B cell (primary cell): ENCODE measurements at regions not wholly inside any gene's neighbourhood (a gene's known extent, or its start where the extent isn't known, plus 50 kb on each side); places are given as distances from the start of the nearest gene placed in this dataset.

Source experiments
- ATAC-seq: fragments of 200-7000 bp; cut with Tn5 transposase; one replicate; pipeline ENCODE4 v1.10.0; 2021; ENCODE audit warnings: low read depth, mild to moderate bottlenecking, moderate number of reproducible peaks, moderate library complexity
- CTCF ChIA-PET: fragments of 350-600 bp; sonication (Branson Sonifier 250); formaldehyde crosslinking; loops from one replicate; lab custom pipeline; 2021; ENCODE audit warnings: antibody characterized with exemption, inconsistent platforms; lab: Charles Lee
- POLR2A ChIA-PET: fragments of 350-600 bp; sonication (Branson Sonifier 250); formaldehyde crosslinking; loops from one replicate; lab custom pipeline; 2021; ENCODE audit warnings: antibody characterized with exemption; lab: Charles Lee
- DNase-seq: peaks from one replicate; pipeline ENCODE4 v3.0.0; 2013
- H2AFZ ChIP-seq: 2 replicates; pipeline ENCODE4 v1.6.1; 2012; ENCODE audit warnings: mild to moderate bottlenecking, low read depth, low read length; ENCODE audit not compliant: insufficient read depth, poor library complexity, severe bottlenecking
- H3K27ac ChIP-seq, 2 donors: 1 replicate in 1 of 2; 2 replicates in 1 of 2; pipeline ENCODE4 v1.5.1; 2012 to 2013; ENCODE audit warnings: low read length in 2 of 2, mild to moderate bottlenecking in 2 of 2, moderate library complexity in 1 of 2
- H3K27me3 ChIP-seq, 4 experiments: fragments of 200-600 bp in 1 of 4; sonication (generic) in 1 of 4; replicated peaks in 1 of 4; 1 replicate in 2 of 4; 2 replicates in 2 of 4; pipeline versions ENCODE4 v1.6.1 to v1.7.0; 2013 to 2016; ENCODE audit warnings: low read length in 3 of 4, mild to moderate bottlenecking in 2 of 4, mixed read lengths in 1 of 4, moderate library complexity in 1 of 4; ENCODE audit not compliant: insufficient read depth in 4 of 4, control insufficient read depth in 3 of 4; ENCODE audit errors: control extremely low read depth in 1 of 4
- H3K36me3 ChIP-seq, 2 experiments: replicated peaks in 1 of 2; 1 replicate in 1 of 2; 2 replicates in 1 of 2; pipeline versions ENCODE4 v1.6.1 to v1.7.1; 2013; ENCODE audit warnings: low read length in 1 of 2; ENCODE audit not compliant: insufficient read depth in 2 of 2, control insufficient read depth in 1 of 2; ENCODE audit errors: control extremely low read depth in 1 of 2, extremely low read depth in 1 of 2
- H3K4me1 ChIP-seq, 2 donors: fragments of 200-600 bp in 1 of 2; sonication (generic) in 1 of 2; 1 replicate in 1 of 2; 2 replicates in 1 of 2; pipeline versions ENCODE4 v1.5.1 to v1.6.1; 2013 to 2017; ENCODE audit warnings: low read length in 2 of 2; ENCODE audit not compliant: control insufficient read depth in 2 of 2, insufficient read depth in 2 of 2
- H3K4me2 ChIP-seq: replicated peaks from 2 replicates; pipeline ENCODE3; 2012; ENCODE audit warnings: mild to moderate bottlenecking, low read depth, low read length; ENCODE audit not compliant: poor library complexity, severe bottlenecking
- H3K4me3 ChIP-seq, 5 experiments: fragments of 200-600 bp in 1 of 5; sonication (generic) in 1 of 5; 1 replicate in 3 of 5; 2 replicates in 2 of 5; pipeline versions ENCODE4 v1.5.1 to v1.7.0; 2011 to 2016; ENCODE audit warnings: low read length in 4 of 5, mild to moderate bottlenecking in 4 of 5, low read depth in 2 of 5, control low read depth in 1 of 5, moderate library complexity in 1 of 5; ENCODE audit not compliant: insufficient read depth in 1 of 5; ENCODE audit errors: control extremely low read depth in 1 of 5, extremely low read depth in 1 of 5
- H3K79me2 ChIP-seq: fragments of 200-600 bp; sonication (generic); one replicate; pipeline ENCODE4 v1.6.0; 2016; ENCODE audit warnings: low read length; ENCODE audit not compliant: control insufficient read depth, insufficient read depth
- H3K9ac ChIP-seq: fragments of 200-600 bp; sonication (generic); 2 replicates; pipeline ENCODE4 v1.6.1; 2017; ENCODE audit warnings: mild to moderate bottlenecking, low read length, moderate library complexity
- H3K9me3 ChIP-seq, 3 donors: one replicate each; pipeline versions ENCODE4 v1.6.1 to v1.7.1; 2013; ENCODE audit warnings: low read length in 2 of 3; ENCODE audit not compliant: control insufficient read depth in 2 of 3, insufficient read depth in 1 of 3; ENCODE audit errors: control extremely low read depth in 1 of 3
- H4K20me1 ChIP-seq: 2 replicates; pipeline ENCODE4 v1.6.0; 2012; ENCODE audit warnings: mild to moderate bottlenecking, low read length; ENCODE audit not compliant: insufficient read depth, control insufficient read depth, poor library complexity, severe bottlenecking
- H3K27ac Mint-ChIP-seq: one replicate; pipeline ENCODE4 v1.8.0; 2021; ENCODE audit warnings: mixed read lengths
- H3K27me3 Mint-ChIP-seq: one replicate; pipeline ENCODE4 v1.8.0; 2021; ENCODE audit warnings: mixed read lengths
- H3K4me1 Mint-ChIP-seq: one replicate; pipeline ENCODE4 v1.8.0; 2021; ENCODE audit warnings: mixed read lengths
- H3K4me3 Mint-ChIP-seq: one replicate; pipeline ENCODE4 v1.8.0; 2021; ENCODE audit warnings: mixed read lengths
- H3K9me3 Mint-ChIP-seq: one replicate; pipeline ENCODE4 v1.8.0; 2022; ENCODE audit warnings: mixed read lengths; ENCODE audit not compliant: insufficient read depth
- CTCF ChIP-seq: fragments of 200-600 bp; IDR thresholded peaks from one replicate; pipeline ENCODE4 v1.8.0; 2022; ENCODE audit warnings: antibody characterized with exemption, mild to moderate bottlenecking
- EZH2 ChIP-seq: IDR thresholded peaks from 2 replicates; pipeline ENCODE4 v1.6.1; 2012; ENCODE audit warnings: borderline replicate concordance, low read depth, mild to moderate bottlenecking, moderate library complexity, low read length; ENCODE audit not compliant: insufficient read depth, poor library complexity, severe bottlenecking
- WGBS: methylation state at CpG from one replicate; pipeline ENCODE4 v1.1.5; 2013; ENCODE audit warnings: missing lambda C conversion rate; ENCODE audit not compliant: insufficient coverage; 5-methylcytosine and 5-hydroxymethylcytosine counted together
- intact Hi-C: fragments of 100-400 bp; cut with micrococcal nuclease; formaldehyde crosslinking; loops from one replicate; pipeline ENCODE4 v1.10.0; 2022

GRCh38 chr1:168379104-168379860 lies 98.6 kb downstream of the TBX19 start:
- Histone ChIP-seq H3K4me3 (no peak overlapping the region), H3K27me3 (no peaks in the 10 kb centered on the region), H2AFZ (no peak overlapping the region), H3K9me3 (peaks cover 0 to 8% (median 0%) of the 10 kb centered on the region in 3 donors), H4K20me1 (no peaks in the 10 kb centered on the region), H3K4me2 (no peak overlapping the region), H3K36me3 (no peaks in the 10 kb centered on the region), H3K9ac (no peak overlapping the region), H3K27ac (no peak overlapping the region), H3K4me1 (no peaks in the 10 kb centered on the region), H3K79me2 (no peaks in the 10 kb centered on the region)
- no peaks in the 10 kb centered on the region for H3K9me3 Mint-ChIP-seq
- H3K4me3 Mint-ChIP-seq, result no peak overlapping the region
- no peak for TF ChIP-seq EZH2
- no peak for TF ChIP-seq CTCF
- intact Hi-C loops, result no loop called here
- CTCF ChIA-PET, result no interaction called here
- POLR2A ChIA-PET, result no interaction called here
- 100% methylated on average over 2 of the region's 8 CpGs for WGBS
- peaks cover 3% of the 10 kb centered on the region for H3K27me3 Mint-ChIP-seq
- H3K4me1 Mint-ChIP-seq, result no peaks in the 10 kb centered on the region
- ATAC-seq (no peak), DNase-seq (no peak)
- H3K27ac Mint-ChIP-seq, result no peak overlapping the region

- WGBS, result 100% methylated on average over 3 of the region's 5 CpGs
Measured at GRCh38 chr1:168375566-168376300, 95.1 kb downstream of the TBX19 start.

More at GRCh38 chr1:168375566-168376300, 95.1 kb downstream of the TBX19 start:
- CTCF ChIA-PET, result no interaction called here
- Mint-ChIP-seq H3K27ac (no peak overlapping the region), H3K4me3 (no peak overlapping the region), H3K9me3 (no peaks in the 10 kb centered on the region), H3K4me1 (no peaks in the 10 kb centered on the region), H3K27me3 (no peaks in the 10 kb centered on the region)
- Histone ChIP-seq H3K4me2 (no peak overlapping the region), H3K9me3 (peaks cover 0 to 8% (median 0%) of the 10 kb centered on the region in 3 donors), H3K36me3 (no peaks in the 10 kb centered on the region), H4K20me1 (no peaks in the 10 kb centered on the region), H3K4me3 (no peak overlapping the region), H3K79me2 (no peaks in the 10 kb centered on the region), H3K9ac (no peak overlapping the region), H2AFZ (no peak overlapping the region), H3K27me3 (no peaks in the 10 kb centered on the region), H3K4me1 (no peaks in the 10 kb centered on the region), H3K27ac (no peak overlapping the region)
- intact Hi-C loops, result no loop called here
- DNase-seq (no peak), ATAC-seq (no peak)
- TF ChIP-seq CTCF (no peak), EZH2 (no peak)
- POLR2A ChIA-PET, result no interaction called here
